ENCODE measurements at regions not wholly inside any gene's neighbourhood (a gene's known extent, or its start where the extent isn't known, plus 50 kb on each side); places are given as distances from the start of the nearest gene placed in this dataset.
A peak's percentile ranks its signal among the peaks of the same experiment; 100 is the strongest.
"Not testable (repeated sequence)": the region's sequence is repeated elsewhere in the genome, so short reads cannot be mapped to it uniquely, and the experiment has no call there.

GRCh38 chr21:25487046-25487594, 120.2 kb downstream of the MRPL39 start:
- no peak for DNase-seq

DNA sequence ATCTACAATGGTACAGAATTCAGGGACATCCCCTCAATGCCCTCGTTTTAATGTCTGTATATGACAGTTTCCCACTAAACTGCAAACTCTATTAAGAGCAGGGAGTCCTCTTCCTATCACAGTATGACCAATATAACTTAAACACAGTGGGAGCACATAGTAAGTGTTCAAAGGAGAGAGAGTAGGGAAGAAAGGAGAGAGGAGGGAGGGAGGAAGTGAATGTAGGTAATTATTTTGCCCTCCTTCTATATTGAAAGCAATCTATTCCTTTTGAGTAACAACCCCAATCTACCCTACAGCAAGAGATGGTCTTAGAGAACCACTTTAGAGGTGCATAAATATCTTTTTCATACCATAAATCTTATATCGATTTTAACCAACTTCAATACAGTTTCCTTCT, 121.4 kb downstream of the MRPL39 start:
- no peak for DNase-seq

- DNase-seq: no peak
These were observed 139.4 kb downstream of the MRPL39 start for GRCh38 chr21:25467896-25468295.

DNA sequence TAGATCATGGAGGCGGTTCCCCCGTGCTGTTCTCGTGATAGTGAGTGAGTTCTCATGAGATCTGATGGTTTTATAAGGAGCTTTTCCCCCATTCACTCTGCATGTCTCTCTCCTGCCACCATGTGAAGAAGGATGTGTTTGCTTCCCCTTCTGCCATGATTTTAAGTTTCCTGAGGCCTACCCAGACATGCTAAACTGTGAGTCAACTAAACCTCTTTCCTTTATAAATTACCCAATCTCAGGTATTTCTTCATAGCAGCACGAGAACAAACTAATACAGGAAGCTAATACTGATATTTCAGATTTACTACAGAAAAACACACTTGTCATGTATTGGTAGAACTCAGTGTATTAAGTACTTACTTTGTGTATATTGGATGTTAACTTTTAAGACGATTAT, 140.2 kb downstream of the MRPL39 start:
- not testable (repeated sequence) for DNase-seq

GRCh38 chr21:25466470-25466869, 140.8 kb downstream of the MRPL39 start:
- DNase-seq: no peak

DNA sequence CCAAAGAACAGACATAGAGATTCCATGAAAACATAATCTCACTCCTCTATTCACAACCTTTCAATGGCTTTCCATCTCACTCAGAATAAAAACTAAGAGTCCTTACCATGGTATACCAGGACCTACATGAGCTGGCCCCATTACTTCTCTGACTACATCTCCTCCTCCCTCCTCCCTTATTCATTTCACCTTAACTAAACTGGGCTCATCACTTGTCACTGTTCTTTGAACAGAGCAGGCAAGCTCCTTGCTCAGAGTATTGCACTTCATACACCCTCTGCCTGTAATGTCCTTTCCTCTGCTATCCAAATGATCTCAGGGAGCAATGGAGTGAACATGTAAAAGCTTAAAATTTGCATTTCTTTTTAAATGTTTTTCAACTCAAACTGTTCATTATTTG, 142.0 kb downstream of the MRPL39 start:
- DNase-seq: no peak

- DNase-seq: no peak
These were observed 143.0 kb downstream of the MRPL39 start for GRCh38 chr21:25464275-25464674.

DNA sequence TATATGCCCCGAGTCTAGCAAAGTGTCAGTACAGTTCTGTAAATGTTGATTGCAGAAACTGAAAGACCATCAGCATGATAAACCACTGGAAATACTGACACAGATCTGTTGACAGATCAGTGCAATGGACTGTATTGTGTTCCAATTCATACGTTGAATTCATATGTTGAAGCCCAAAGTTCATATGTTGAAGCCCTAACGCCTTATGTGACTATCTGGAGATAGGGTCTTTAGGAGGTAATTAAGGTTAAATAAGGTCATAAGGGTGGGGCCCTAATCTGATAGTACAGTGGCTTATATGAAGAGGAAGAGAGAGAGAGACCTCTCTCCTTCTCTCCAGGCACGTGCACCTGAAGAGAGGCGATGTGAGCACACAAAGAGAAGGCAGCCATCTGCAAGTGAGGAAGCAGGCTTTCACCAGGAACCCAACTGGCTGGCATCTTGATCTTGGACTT, 144.7 kb downstream of the MRPL39 start:
- no peak for DNase-seq

DNA sequence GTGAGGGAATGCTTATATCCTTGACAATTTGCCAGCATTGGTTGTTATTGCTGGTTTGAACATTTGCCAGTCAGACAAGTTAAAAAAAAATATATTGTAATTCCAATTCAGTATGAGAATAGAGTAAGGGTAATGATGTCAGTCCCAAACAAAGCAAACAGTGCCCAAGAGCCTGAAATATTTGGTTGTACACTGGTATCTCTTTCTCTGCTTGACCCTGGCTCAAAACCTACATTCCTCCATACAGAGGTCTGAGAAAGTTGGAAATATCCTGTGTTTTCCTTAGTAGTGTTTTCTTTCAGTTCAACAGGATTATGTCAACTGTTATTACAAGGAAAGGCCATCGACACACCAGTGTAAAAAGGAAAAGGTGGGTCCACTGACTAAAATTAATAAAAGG, 145.6 kb downstream of the MRPL39 start:
- DNase-seq: no peak

DNA sequence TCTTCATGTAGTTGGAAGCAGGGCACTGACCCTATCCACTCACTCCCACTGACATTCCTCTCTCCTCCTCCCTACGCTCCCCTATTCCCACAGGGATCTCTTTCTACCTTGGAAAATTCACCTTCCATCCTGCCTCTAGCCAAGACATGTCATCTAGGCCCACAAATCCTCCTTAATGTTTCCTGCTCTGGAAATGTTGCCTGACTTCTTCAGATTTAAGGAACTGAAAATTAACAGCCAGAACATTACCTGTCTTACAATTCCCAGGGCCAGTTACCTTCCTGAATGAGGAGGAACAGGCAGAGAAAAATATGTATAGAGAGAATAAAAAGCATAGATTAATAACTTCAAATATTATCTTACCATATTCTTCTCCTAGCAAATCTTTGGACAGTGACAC, 147.3 kb downstream of the MRPL39 start:
- DNase-seq: no peak

DNA sequence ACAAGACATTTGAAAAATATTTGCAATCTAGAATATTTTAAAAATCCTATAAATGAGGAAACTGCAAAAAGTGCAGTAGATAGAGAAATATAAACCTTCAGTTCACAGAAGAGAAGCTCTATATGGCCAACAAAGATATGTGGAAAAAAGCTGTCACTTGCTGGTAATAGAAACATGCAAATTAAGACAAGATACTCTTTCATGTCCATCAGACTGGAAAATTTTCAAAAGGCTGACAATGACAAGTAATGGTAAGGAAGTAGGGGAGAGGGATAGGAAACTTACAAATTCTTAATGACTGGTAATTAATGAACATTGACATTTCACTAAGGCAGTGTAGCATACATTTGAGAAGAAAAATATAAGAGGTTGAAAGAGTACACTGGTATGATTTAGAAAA, 147.9 kb downstream of the MRPL39 start:
- DNase-seq: no peak

DNA sequence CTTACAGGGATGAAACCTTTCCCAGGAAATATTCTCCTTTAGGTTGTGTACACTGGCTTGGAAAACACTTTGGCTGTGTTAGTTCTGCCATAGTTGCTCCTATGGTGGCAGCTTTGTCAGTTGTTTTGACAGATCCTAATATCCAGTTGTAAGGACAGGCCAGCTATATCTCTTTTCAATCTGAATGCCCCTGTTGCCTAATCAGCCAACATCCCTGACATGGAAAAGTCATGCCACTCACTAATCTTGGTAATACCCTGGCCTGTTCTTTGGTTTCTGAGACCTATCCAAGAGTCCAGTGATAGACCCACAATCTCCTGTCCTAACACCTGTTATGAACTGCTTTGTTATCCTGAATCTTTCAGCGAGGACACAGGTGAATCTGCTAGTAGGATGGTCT, 148.8 kb downstream of the MRPL39 start:
- no peak for DNase-seq

DNA sequence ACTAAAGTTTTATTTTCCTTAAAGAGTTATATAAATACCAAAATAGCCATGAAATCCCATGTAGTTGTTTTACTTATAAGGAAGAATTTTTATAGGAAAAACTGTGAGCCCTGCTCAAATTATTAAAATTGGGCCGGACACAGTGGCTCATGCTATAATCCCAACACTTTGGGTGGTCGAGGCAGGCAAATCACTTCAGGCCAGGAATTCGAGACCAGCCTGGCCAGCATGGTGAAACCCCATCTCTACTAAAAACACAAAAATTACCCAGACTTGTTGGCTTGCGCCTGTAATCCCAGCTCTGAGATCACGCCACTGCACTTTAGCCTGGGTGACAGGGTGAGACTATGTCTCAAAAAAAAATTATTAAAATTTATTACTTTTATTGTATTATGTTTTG, 149.3 kb downstream of the MRPL39 start:
- no peak for DNase-seq

DNA sequence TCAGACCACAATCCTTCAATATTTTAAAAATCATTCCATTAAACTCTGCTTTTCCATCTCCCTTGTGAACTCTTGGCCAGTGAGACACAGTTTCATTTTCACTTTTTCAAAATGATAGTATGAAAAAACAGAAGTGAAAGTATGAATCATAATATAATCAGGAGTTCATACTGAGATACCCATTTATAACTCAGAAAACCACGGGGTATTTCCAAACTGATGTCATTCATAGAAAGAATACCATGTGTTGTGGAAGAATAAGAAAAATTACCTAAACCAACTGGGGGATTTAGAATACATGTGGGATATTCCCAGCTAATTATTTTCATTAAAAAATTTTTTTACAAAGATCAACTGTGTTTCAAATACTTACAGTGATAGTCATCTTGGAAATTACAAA, 149.9 kb downstream of the MRPL39 start:
- DNase-seq: no peak

- DNase-seq: peak; percentile 42 to 56
These were observed 150.6 kb downstream of the MRPL39 start for GRCh38 chr21:25456672-25457071.

- DNase-seq: no peak
These were observed 153.8 kb downstream of the MRPL39 start for GRCh38 chr21:25453524-25453923.

DNA sequence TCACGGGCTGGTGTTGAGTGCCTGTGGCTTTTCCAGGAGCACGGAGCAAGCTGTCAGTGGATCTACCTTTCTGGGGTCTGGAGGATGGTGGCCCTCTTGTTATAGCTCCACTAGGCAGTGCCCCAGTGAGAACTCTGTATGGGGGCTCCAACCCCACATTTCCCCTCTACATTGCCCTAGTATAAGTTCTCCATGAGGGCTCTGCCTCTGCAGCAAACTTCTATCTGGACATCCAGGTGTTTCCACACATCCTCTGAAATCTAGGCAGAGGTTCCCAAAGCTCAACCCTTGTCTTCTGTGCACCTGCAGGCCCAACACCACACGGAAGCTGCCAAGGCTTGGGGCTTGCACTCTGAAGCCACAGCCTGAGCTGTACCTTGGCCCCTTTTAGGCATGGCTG, 157.3 kb downstream of the MRPL39 start:
- DNase-seq: no peak

DNA sequence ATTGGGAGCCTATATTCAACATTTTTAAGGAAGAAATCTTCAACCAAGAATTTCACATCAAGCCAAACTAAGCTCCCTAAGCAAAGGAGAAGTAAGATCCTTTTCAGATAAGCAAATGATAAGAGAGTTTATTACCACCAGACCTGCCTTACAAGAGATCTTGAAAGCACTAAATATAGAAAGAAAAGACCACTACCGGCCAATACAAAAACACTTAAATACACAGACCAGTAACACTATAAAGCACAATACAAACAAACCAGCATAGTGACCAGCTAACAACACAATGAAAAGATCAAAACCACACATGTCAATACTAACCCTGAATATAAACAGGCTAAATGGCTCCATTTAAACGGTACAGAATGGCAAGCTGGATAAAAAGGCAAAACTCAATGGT, 165.4 kb downstream of the MRPL39 start:
- no peak for DNase-seq

GRCh38 chr21:25437465-25437864, 169.8 kb downstream of the MRPL39 start:
- DNase-seq: not testable (repeated sequence)

DNA sequence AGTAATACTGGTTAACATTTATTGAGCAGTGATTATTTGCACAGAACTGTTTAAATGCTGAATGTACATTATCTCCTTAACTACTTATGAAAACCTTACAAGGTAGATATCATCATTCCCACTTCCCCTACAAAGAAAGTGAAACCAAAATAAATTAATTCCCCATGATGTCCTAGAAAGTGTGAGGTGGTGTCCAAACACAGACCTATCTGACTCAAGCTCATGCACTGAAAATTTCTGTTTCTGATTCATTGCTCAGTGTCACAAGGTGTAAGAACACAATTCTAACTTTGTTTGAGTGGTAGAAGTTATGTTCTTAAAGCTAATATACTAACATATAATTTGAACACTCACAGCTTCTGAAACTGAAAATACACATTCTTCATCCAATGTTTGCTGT, 178.7 kb downstream of the MRPL39 start:
- DNase-seq: no peak

DNA sequence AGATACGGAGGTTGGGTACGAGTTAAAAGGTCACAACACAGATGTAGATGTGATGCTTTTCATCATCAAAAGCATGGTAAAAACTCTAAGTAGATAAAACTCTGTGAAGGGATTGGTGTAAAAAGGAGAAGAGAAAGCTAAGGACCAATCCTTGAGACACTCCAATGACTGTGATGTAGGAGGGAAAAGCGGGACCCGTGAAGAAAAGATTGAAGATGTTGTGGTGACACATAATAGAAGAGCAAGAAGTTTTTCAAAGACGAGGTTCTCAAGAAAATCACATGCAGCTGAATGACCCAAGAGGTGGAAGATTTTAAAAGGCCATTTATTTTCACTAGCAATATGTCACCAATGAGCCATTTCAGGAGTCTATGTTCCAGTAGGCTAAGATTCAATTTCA, 179.5 kb downstream of the MRPL39 start:
- no peak for DNase-seq

- no peak for DNase-seq
These were observed 180.7 kb downstream of the MRPL39 start for GRCh38 chr21:25426580-25426979.

- no peak for DNase-seq
These were observed 182.1 kb downstream of the MRPL39 start for GRCh38 chr21:25425156-25425555.

DNA sequence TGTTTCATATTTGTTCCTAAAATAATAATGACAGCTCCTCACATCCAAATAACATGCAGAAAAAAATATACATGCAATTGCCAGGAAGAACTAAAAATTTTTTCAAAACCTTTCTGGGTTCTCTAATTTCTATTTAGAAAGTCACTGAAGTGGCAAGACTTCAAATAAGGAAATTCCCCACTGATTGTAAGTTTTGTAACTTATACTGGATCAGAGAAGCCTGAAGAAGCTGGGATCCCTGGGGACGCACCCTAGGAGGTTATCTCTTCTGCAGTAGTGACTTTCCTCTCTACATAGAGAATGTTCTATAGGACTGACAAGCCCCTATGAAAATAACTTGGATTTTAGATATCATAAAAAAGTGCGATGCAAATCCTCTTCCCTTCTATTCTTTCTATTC, 182.6 kb downstream of the MRPL39 start:
- no peak for DNase-seq

DNA sequence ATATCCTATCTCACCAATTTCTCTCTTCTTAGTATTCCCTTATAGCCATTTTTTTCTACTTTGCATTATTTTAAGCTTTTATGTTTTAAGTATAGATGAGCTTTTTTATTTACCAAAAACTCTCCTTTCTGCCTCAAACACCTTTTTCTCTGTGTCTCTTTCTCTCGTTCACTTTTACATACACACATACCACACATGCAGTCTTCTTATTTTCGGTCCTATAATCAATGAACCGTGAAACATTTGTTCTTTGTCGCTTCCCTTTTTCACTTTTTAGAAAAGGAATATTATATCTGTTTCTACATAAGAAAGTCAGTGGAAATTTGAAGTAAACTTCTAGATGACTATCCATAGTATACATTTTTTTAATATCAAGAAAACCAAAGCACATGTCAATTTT, 183.2 kb downstream of the MRPL39 start:
- no peak for DNase-seq
